ENCODE measurements at regions not wholly inside any gene's neighbourhood (a gene's known extent, or its start where the extent isn't known, plus 50 kb on each side); places are given as distances from the start of the nearest gene placed in this dataset.

- no peak for TF ChIP-seq CTCF (conservative IDR thresholded peaks at IDR 0.05; ENCODE audit: control insufficient read depth, insufficient read depth, low read depth, low read length)
- H3K4me3 ChIP-seq (ENCODE audit: control insufficient read depth, low read depth, low read length): no peak overlapping the region
- DNase-seq (ENCODE audit: low read depth): no peak
Observed at GRCh38 chr18:68583685-68584084, 131.2 kb downstream of the TMX3 start.

- TF ChIP-seq CTCF (conservative IDR thresholded peaks at IDR 0.05; ENCODE audit: control insufficient read depth, insufficient read depth, low read depth, low read length): no peak
- no peak for DNase-seq (ENCODE audit: low read depth)
- H3K4me3 ChIP-seq (ENCODE audit: control insufficient read depth, low read depth, low read length): no peak overlapping the region
Observed at GRCh38 chr18:68574311-68574710, 140.6 kb downstream of the TMX3 start.

GRCh38 chr18:68569936-68570335 lies 145.0 kb downstream of the TMX3 start:
- no peak overlapping the region for H3K4me3 ChIP-seq (ENCODE audit: control insufficient read depth, low read depth, low read length)
- TF ChIP-seq CTCF (conservative IDR thresholded peaks at IDR 0.05; ENCODE audit: control insufficient read depth, insufficient read depth, low read depth, low read length): no peak
- no peak for DNase-seq (ENCODE audit: low read depth)

- TF ChIP-seq CTCF (conservative IDR thresholded peaks at IDR 0.05; ENCODE audit: control insufficient read depth, insufficient read depth, low read depth, low read length): no peak
- no peak for DNase-seq (ENCODE audit: low read depth)
Observed at GRCh38 chr18:68568364-68569155, 146.3 kb downstream of the TMX3 start.

GRCh38 chr18:68566991-68567390 lies 147.9 kb downstream of the TMX3 start:
- no peak for TF ChIP-seq CTCF (conservative IDR thresholded peaks at IDR 0.05; ENCODE audit: control insufficient read depth, insufficient read depth, low read depth, low read length)
- no peak for DNase-seq (ENCODE audit: low read depth)
- no peak overlapping the region for H3K4me3 ChIP-seq (ENCODE audit: control insufficient read depth, low read depth, low read length)

More at GRCh38 chr18:68568364-68569155, 146.3 kb downstream of the TMX3 start:
- H3K4me3 ChIP-seq (ENCODE audit: control insufficient read depth, low read depth, low read length): no peak overlapping the region

- peak; percentile 82 for DNase-seq (ENCODE audit: low read depth)
- H3K4me3 ChIP-seq (ENCODE audit: control insufficient read depth, low read depth, low read length): no peak overlapping the region
- no peak for TF ChIP-seq CTCF (conservative IDR thresholded peaks at IDR 0.05; ENCODE audit: control insufficient read depth, insufficient read depth, low read depth, low read length)
Observed at GRCh38 chr18:68564961-68565360, 149.9 kb downstream of the TMX3 start.
